Activated CD8-positive, alpha-beta T cell treated with anti-CD3 and anti-CD28 coated beads, Interleukin-2, amount 10 ng/mL, durations not matched to agents 7 days and 5 days (primary cell): ENCODE measurements at regions not wholly inside any gene's neighbourhood (a gene's known extent, or its start where the extent isn't known, plus 50 kb on each side); places are given as distances from the start of the nearest gene placed in this dataset.
"Not testable (repeated sequence)": the region's sequence is repeated elsewhere in the genome, so short reads cannot be mapped to it uniquely, and the experiment has no call there.

Experiments used
- ATAC-seq: fragments of 150-1000 bp; cut with Tn5 transposase; one replicate; pipeline ENCODE4 v1.10.0; 2021; ENCODE audit warnings: moderate library complexity
- CTCF ChIA-PET: fragments of 350-600 bp; sonication (Branson Sonifier 250); formaldehyde crosslinking; loops from one replicate; lab custom pipeline; 2021; ENCODE audit warnings: antibody characterized with exemption; lab: Charles Lee
- POLR2A ChIA-PET: fragments of 350-600 bp; sonication (Branson Sonifier 250); formaldehyde crosslinking; loops from one replicate; lab custom pipeline; 2021; ENCODE audit warnings: antibody characterized with exemption; lab: Charles Lee
- DNase-seq: peaks from one replicate; pipeline ENCODE4 v3.0.0-alpha.2; 2020
- H3K27ac Mint-ChIP-seq: one replicate; pipeline ENCODE4 v1.8.0; 2021; ENCODE audit warnings: mild to moderate bottlenecking, mixed read lengths
- H3K27me3 Mint-ChIP-seq: one replicate; pipeline ENCODE4 v1.8.0; 2021; ENCODE audit warnings: low read depth, mixed read lengths
- H3K36me3 Mint-ChIP-seq: one replicate; pipeline ENCODE4 v1.8.0; 2021; ENCODE audit warnings: low read depth, mixed read lengths
- H3K4me1 Mint-ChIP-seq: one replicate; pipeline ENCODE4 v1.8.0; 2021; ENCODE audit warnings: low read depth, mixed read lengths
- H3K4me3 Mint-ChIP-seq: one replicate; pipeline ENCODE4 v1.8.0; 2021; ENCODE audit warnings: mild to moderate bottlenecking, mixed read lengths
- H3K9me3 Mint-ChIP-seq: one replicate; pipeline ENCODE4 v1.8.0; 2022; ENCODE audit warnings: mixed read lengths; ENCODE audit not compliant: insufficient read depth

GRCh38 chr4:58313444-58313843, 1203.3 kb upstream of the IGFBP7 start:
- CTCF ChIA-PET: no interaction called here
- no peak overlapping the region for H3K4me3 Mint-ChIP-seq

GRCh38 chr4:58303456-58303855, 1193.3 kb upstream of the IGFBP7 start:
- Mint-ChIP-seq H3K36me3 (no peaks in the 10 kb centered on the region), H3K27me3 (no peaks in the 10 kb centered on the region), H3K9me3 (no peaks in the 10 kb centered on the region), H3K4me3 (no peak overlapping the region), H3K4me1 (no peaks in the 10 kb centered on the region), H3K27ac (no peak overlapping the region)
- CTCF ChIA-PET: no interaction called here
- POLR2A ChIA-PET: no interaction called here
- ATAC-seq (no peak), DNase-seq (no peak)

More at GRCh38 chr4:58313444-58313843, 1203.3 kb upstream of the IGFBP7 start:
- no peak overlapping the region for H3K27ac Mint-ChIP-seq
- POLR2A ChIA-PET: no interaction called here
- no peaks in the 10 kb centered on the region for H3K36me3 Mint-ChIP-seq
- DNase-seq: no peak
- ATAC-seq: no peak
- no peaks in the 10 kb centered on the region for H3K27me3 Mint-ChIP-seq
- peaks cover 4% of the 10 kb centered on the region for H3K9me3 Mint-ChIP-seq
- H3K4me1 Mint-ChIP-seq: no peaks in the 10 kb centered on the region

- Mint-ChIP-seq H3K27ac (no peak overlapping the region), H3K4me3 (no peak overlapping the region), H3K4me1 (no peaks in the 10 kb centered on the region), H3K27me3 (no peaks in the 10 kb centered on the region), H3K9me3 (no peaks in the 10 kb centered on the region), H3K36me3 (no peaks in the 10 kb centered on the region)
- ATAC-seq (no peak), DNase-seq (no peak)
- ChIA-PET POLR2A (no interaction called here), CTCF (no interaction called here)
Observed at GRCh38 chr4:58301376-58301999, 1191.3 kb upstream of the IGFBP7 start.

GRCh38 chr4:58286335-58286734, 1176.2 kb upstream of the IGFBP7 start:
- no peak for ATAC-seq
- H3K4me1 Mint-ChIP-seq: no peaks in the 10 kb centered on the region
- CTCF ChIA-PET: no interaction called here
- DNase-seq: no peak
- no peak overlapping the region for H3K4me3 Mint-ChIP-seq
- no peaks in the 10 kb centered on the region for H3K27me3 Mint-ChIP-seq
- H3K9me3 Mint-ChIP-seq: peaks cover 8% of the 10 kb centered on the region
- no peak overlapping the region for H3K27ac Mint-ChIP-seq
- no peaks in the 10 kb centered on the region for H3K36me3 Mint-ChIP-seq
- POLR2A ChIA-PET: no interaction called here

GRCh38 chr4:58280928-58281327, 1170.7 kb upstream of the IGFBP7 start:
- CTCF ChIA-PET: not testable (repeated sequence)

GRCh38 chr4:58275856-58276255, 1165.7 kb upstream of the IGFBP7 start:
- DNase-seq (no peak), ATAC-seq (no peak)
- Mint-ChIP-seq H3K27me3 (no peaks in the 10 kb centered on the region), H3K36me3 (no peaks in the 10 kb centered on the region), H3K27ac (no peak overlapping the region), H3K9me3 (peaks cover 7% of the 10 kb centered on the region), H3K4me3 (no peak overlapping the region), H3K4me1 (no peaks in the 10 kb centered on the region)
- ChIA-PET CTCF (no interaction called here), POLR2A (no interaction called here)

More at GRCh38 chr4:58280928-58281327, 1170.7 kb upstream of the IGFBP7 start:
- H3K4me1 Mint-ChIP-seq, ATAC-seq, H3K27me3 Mint-ChIP-seq, DNase-seq, POLR2A ChIA-PET, H3K27ac Mint-ChIP-seq, H3K4me3 Mint-ChIP-seq, H3K36me3 Mint-ChIP-seq: not testable (repeated sequence)
- peaks cover 16% of the 10 kb centered on the region for H3K9me3 Mint-ChIP-seq

GRCh38 chr4:58274553-58274952, 1164.4 kb upstream of the IGFBP7 start:
- DNase-seq (no peak), ATAC-seq (no peak)
- POLR2A ChIA-PET: no interaction called here
- H3K27ac Mint-ChIP-seq: no peak overlapping the region
- no peaks in the 10 kb centered on the region for H3K27me3 Mint-ChIP-seq
- peaks cover 4% of the 10 kb centered on the region for H3K9me3 Mint-ChIP-seq
- H3K4me1 Mint-ChIP-seq: no peaks in the 10 kb centered on the region
- H3K36me3 Mint-ChIP-seq: no peaks in the 10 kb centered on the region
- CTCF ChIA-PET: no interaction called here
- no peak overlapping the region for H3K4me3 Mint-ChIP-seq

GRCh38 chr4:58272311-58272710, 1162.1 kb upstream of the IGFBP7 start:
- no peak for DNase-seq
- no peaks in the 10 kb centered on the region for H3K9me3 Mint-ChIP-seq
- CTCF ChIA-PET: no interaction called here
- no peak overlapping the region for H3K27ac Mint-ChIP-seq
- no peaks in the 10 kb centered on the region for H3K4me1 Mint-ChIP-seq
- POLR2A ChIA-PET: interaction anchor here (0.6 kb wide), 1 partner anchor 471 kb away, joined by 3 read pairs; no protein-coding TSS in a partner anchor
- no peak for ATAC-seq
- H3K27me3 Mint-ChIP-seq: no peaks in the 10 kb centered on the region
- H3K4me3 Mint-ChIP-seq: no peak overlapping the region
- H3K36me3 Mint-ChIP-seq: no peaks in the 10 kb centered on the region

GRCh38 chr4:58265734-58266133, 1155.5 kb upstream of the IGFBP7 start:
- DNase-seq: no peak
- Mint-ChIP-seq H3K4me1 (no peaks in the 10 kb centered on the region), H3K27me3 (no peaks in the 10 kb centered on the region), H3K36me3 (no peaks in the 10 kb centered on the region), H3K27ac (no peak overlapping the region), H3K4me3 (no peak overlapping the region), H3K9me3 (no peaks in the 10 kb centered on the region)
- CTCF ChIA-PET: no interaction called here
- POLR2A ChIA-PET: no interaction called here
- ATAC-seq: no peak

- H3K27ac Mint-ChIP-seq: no peak overlapping the region
- no peaks in the 10 kb centered on the region for H3K27me3 Mint-ChIP-seq
- H3K4me3 Mint-ChIP-seq: no peak overlapping the region
- H3K4me1 Mint-ChIP-seq: no peaks in the 10 kb centered on the region
- ChIA-PET POLR2A (no interaction called here), CTCF (no interaction called here)
- H3K36me3 Mint-ChIP-seq: no peaks in the 10 kb centered on the region
- ATAC-seq (no peak), DNase-seq (no peak)
- H3K9me3 Mint-ChIP-seq: peaks cover 16% of the 10 kb centered on the region
Observed at GRCh38 chr4:58261526-58261925, 1151.3 kb upstream of the IGFBP7 start.

- H3K4me3 Mint-ChIP-seq: no peak overlapping the region
- ChIA-PET POLR2A (no interaction called here), CTCF (no interaction called here)
- no peaks in the 10 kb centered on the region for H3K27me3 Mint-ChIP-seq
- peaks cover 15% of the 10 kb centered on the region for H3K9me3 Mint-ChIP-seq
- H3K4me1 Mint-ChIP-seq: no peaks in the 10 kb centered on the region
- DNase-seq: no peak
- H3K27ac Mint-ChIP-seq: no peak overlapping the region
- H3K36me3 Mint-ChIP-seq: no peaks in the 10 kb centered on the region
- ATAC-seq: no peak
Observed at GRCh38 chr4:58254291-58254690, 1144.1 kb upstream of the IGFBP7 start.

- Mint-ChIP-seq H3K36me3 (no peaks in the 10 kb centered on the region), H3K9me3 (peaks cover 13% of the 10 kb centered on the region), H3K4me1 (no peaks in the 10 kb centered on the region), H3K4me3 (no peak overlapping the region), H3K27me3 (no peaks in the 10 kb centered on the region), H3K27ac (no peak overlapping the region)
- DNase-seq (no peak), ATAC-seq (no peak)
- ChIA-PET CTCF (no interaction called here), POLR2A (no interaction called here)
Observed at GRCh38 chr4:58252656-58253055, 1142.5 kb upstream of the IGFBP7 start.

- POLR2A ChIA-PET: no interaction called here
- ATAC-seq (no peak), DNase-seq (no peak)
- no peak overlapping the region for H3K4me3 Mint-ChIP-seq
- CTCF ChIA-PET: no interaction called here
- H3K4me1 Mint-ChIP-seq: no peaks in the 10 kb centered on the region
- H3K27me3 Mint-ChIP-seq: no peaks in the 10 kb centered on the region
- H3K27ac Mint-ChIP-seq: no peak overlapping the region
- peaks cover 15% of the 10 kb centered on the region for H3K9me3 Mint-ChIP-seq
- H3K36me3 Mint-ChIP-seq: no peaks in the 10 kb centered on the region
Observed at GRCh38 chr4:58247792-58248191, 1137.6 kb upstream of the IGFBP7 start.
